NOMO-1 (cell line): ENCODE measurements at regions not wholly inside any gene's neighbourhood (a gene's known extent, or its start where the extent isn't known, plus 50 kb on each side); places are given as distances from the start of the nearest gene placed in this dataset.

Experiments
- DNase-seq, 2 experiments: peaks; one replicate each; lab custom pipeline; 2025; ENCODE audit not compliant: unreplicated experiment in 2 of 2; lab: John Stamatoyannopoulos, UW

GRCh38 chr14:106876711-106877110, 1350.3 kb downstream of the TMEM121 start:
- DNase-seq: no peak

- no peak for DNase-seq
These were observed 1351.1 kb downstream of the TMEM121 start for GRCh38 chr14:106877517-106877916.

- DNase-seq: peak; percentile 55 to 67
These were observed 1352.9 kb downstream of the TMEM121 start for GRCh38 chr14:106879241-106879640.

GRCh38 chr14:106883218-106883692, 1356.9 kb downstream of the TMEM121 start:
- DNase-seq: no peak
